ENCODE measurements at regions not wholly inside any gene's neighbourhood (a gene's known extent, or its start where the extent isn't known, plus 50 kb on each side); places are given as distances from the start of the nearest gene placed in this dataset.

- H3K27ac Mint-ChIP-seq: no peak overlapping the region
- no peaks in the 10 kb centered on the region for H3K4me1 Mint-ChIP-seq
- no peak overlapping the region for H3K4me3 Mint-ChIP-seq
- Histone ChIP-seq H3K4me2 (no peak overlapping the region), H3F3A (replicated peaks; ENCODE audit: low read depth) (no peaks in the 10 kb centered on the region), H3K27ac (ENCODE audit: low read depth) (no peak overlapping the region), H4K20me1 (replicated peaks; ENCODE audit: insufficient read depth) (no peaks in the 10 kb centered on the region), H3K9me2 (ENCODE audit: insufficient read depth) (no peaks in the 10 kb centered on the region), H3K79me2 (replicated peaks; ENCODE audit: insufficient read depth) (no peaks in the 10 kb centered on the region), H3K4me3 (no peak overlapping the region), H3K27me3 (ENCODE audit: insufficient read depth) (no peaks in the 10 kb centered on the region), H3K4me1 (ENCODE audit: insufficient read depth) (no peaks in the 10 kb centered on the region), H3K36me3 (ENCODE audit: insufficient read depth) (no peaks in the 10 kb centered on the region), H2AFZ (no peak overlapping the region)
- DNase-seq (ENCODE audit: low spot score): no peak
- TF ChIP-seq REST (IDR thresholded peaks at IDR 0.05; ENCODE audit: unreplicated experiment) (no peak), EZH2 (IDR thresholded peaks at IDR 0.05; ENCODE audit: low read depth, unreplicated experiment) (no peak), ZNF462 (CRISPR knock-in tag; IDR thresholded peaks at IDR 0.05) (no peak), STAT1 (IDR thresholded peaks at IDR 0.05; ENCODE audit: unreplicated experiment) (no peak), NANOG (IDR thresholded peaks at IDR 0.05; ENCODE audit: borderline replicate concordance) (no peak), JUNB (IDR thresholded peaks at IDR 0.05; ENCODE audit: unreplicated experiment) (no peak), EZH2phosphoT487 (IDR thresholded peaks at IDR 0.05; ENCODE audit: unreplicated experiment) (no peak), POLR2AphosphoS5 (IDR thresholded peaks at IDR 0.05; ENCODE audit: low read depth) (no peak), CTCF (conservative IDR thresholded peaks at IDR 0.05; ENCODE audit: low read depth in 2 of 2) (no peak), CREB1 (CRISPR knock-in tag; IDR thresholded peaks at IDR 0.05; ENCODE audit: low read depth) (no peak)
- H3K27me3 Mint-ChIP-seq (ENCODE audit: insufficient read depth, low read depth, poor library complexity): no peaks in the 10 kb centered on the region
- ATAC-seq: no peak
- peaks cover 4% of the 10 kb centered on the region; the same call in 2 of the 3 replicates for H3K9me3 Mint-ChIP-seq
- H3K36me3 Mint-ChIP-seq (ENCODE audit: low read depth): 0 out of 3 replicates have a peak, but pooled peaks cover 4% of the 10 kb centered on the region
These were observed 318.3 kb upstream of the SGCG start for GRCh38 chr13:22862478-22862877.

Data from GM23338 (cell line).